HepG2 (cell line): ENCODE measurements at regions not wholly inside any gene's neighbourhood (a gene's known extent, or its start where the extent isn't known, plus 50 kb on each side); places are given as distances from the start of the nearest gene placed in this dataset.

Experiments used
- ATAC-seq: fragments of 200-7000 bp; cut with Tn5 transposase; 3 replicates; pipeline ENCODE4 v1.9.1; 2020; ENCODE audit warnings: mild to moderate bottlenecking, moderate library complexity
- BruUV-seq: library from RNA; stranded (reverse); fragments of 400-500 nt; replicated peaks from 2 replicates; lab custom pipeline; 2021; lab: Mats Ljungman, UMichigan
- CTCF ChIA-PET: fragments of 300-600 bp; formaldehyde crosslinking; extraction: SDS; loops from one replicate; lab custom pipeline; 2021; ENCODE audit warnings: low total read pairs, inconsistent platforms, low intra/inter-chr PET ratio; lab: Yijun Ruan, JAX
- POLR2A ChIA-PET: fragments of 350-600 bp; sonication (Branson Sonifier 250); formaldehyde crosslinking; loops from one replicate; lab custom pipeline; 2020; ENCODE audit warnings: antibody characterized with exemption, inconsistent platforms; lab: Yijun Ruan, JAX
- DNase-seq: peaks from one replicate; pipeline ENCODE4 v3.0.0-alpha.2; 2015; ENCODE audit warnings: low spot score
- FAIRE-seq: peaks from 3 replicates; lab custom pipeline; 2011; peaks lifted over from hg19 to GRCh38; lab: Jason Lieb, UNC
- H2AFZ ChIP-seq: one replicate; pipeline ENCODE4 v1.6.1; 2011; ENCODE audit warnings: low read length, inconsistent platforms
- H3K27ac ChIP-seq: fragments of 300-600 bp; 3 replicates; pipeline ENCODE4 v1.8.0; 2011; ENCODE audit warnings: mixed run types, mild to moderate bottlenecking, mixed read lengths, low read length, inconsistent platforms; ENCODE audit not compliant: insufficient read depth; ENCODE audit errors: extremely low read length
- H3K27me3 ChIP-seq, 2 experiments: fragments of 200-600 bp in 1 of 2; 2 replicates in 1 of 2; 3 replicates in 1 of 2; pipeline versions ENCODE4 v1.6.0 to v1.8.0; 2011; ENCODE audit warnings: low read length in 2 of 2, mild to moderate bottlenecking in 2 of 2, moderate library complexity in 2 of 2, inconsistent platforms in 1 of 2; ENCODE audit not compliant: insufficient read depth in 2 of 2, control insufficient read depth in 1 of 2
- H3K36me3 ChIP-seq, 2 experiments: fragments of 200-600 bp in 1 of 2; replicated peaks in 1 of 2; 2 replicates in 1 of 2; 3 replicates in 1 of 2; pipeline versions ENCODE4 v1.5.1 to v1.8.0; 2011; ENCODE audit warnings: low read length in 2 of 2, inconsistent platforms in 1 of 2; ENCODE audit not compliant: insufficient read depth in 2 of 2, control insufficient read depth in 1 of 2
- H3K4me1 ChIP-seq: 2 replicates; pipeline ENCODE4 v1.5.1; 2012; ENCODE audit warnings: low read length, inconsistent platforms; ENCODE audit not compliant: insufficient read depth
- H3K4me2 ChIP-seq: 2 replicates; pipeline ENCODE4 v1.6.0; 2011; ENCODE audit warnings: low read depth, low read length, inconsistent platforms
- H3K4me3 ChIP-seq, 3 experiments: fragments of 200-600 bp in 1 of 3; sonication (generic), shearing (Covaris generic) in 1 of 3; replicated peaks in 1 of 3; 2 replicates each; pipeline ENCODE4 v1.5.1; 2011 to 2016; ENCODE audit warnings: low read length in 3 of 3, inconsistent platforms in 2 of 3, low read depth in 2 of 3, mild to moderate bottlenecking in 2 of 3, control low read depth in 1 of 3, mixed read lengths in 1 of 3; ENCODE audit not compliant: insufficient read depth in 1 of 3
- H3K79me2 ChIP-seq: one replicate; pipeline ENCODE4 v1.6.1; 2011; ENCODE audit warnings: low read length, inconsistent platforms; ENCODE audit not compliant: insufficient read depth
- H3K9ac ChIP-seq: 2 replicates; pipeline ENCODE4 v1.6.0; 2011; ENCODE audit warnings: mild to moderate bottlenecking, low read depth, low read length, inconsistent platforms; ENCODE audit not compliant: insufficient read depth
- H3K9me3 ChIP-seq: 2 replicates; pipeline ENCODE4 v1.5.1; 2012; ENCODE audit warnings: mild to moderate bottlenecking, low read length
- H4K20me1 ChIP-seq: 2 replicates; pipeline ENCODE4 v1.6.0; 2011; ENCODE audit warnings: inconsistent platforms, mild to moderate bottlenecking, low read length, moderate library complexity; ENCODE audit not compliant: insufficient read depth
- AGO2 ChIP-seq: fragments of 200-400 bp; formaldehyde crosslinking; optimal IDR thresholded peaks from 2 replicates; pipeline ENCODE3; 2017; ENCODE audit warnings: mild to moderate bottlenecking, low read depth, low read length, moderate library complexity
- HNRNPH1 ChIP-seq: fragments of 200-400 bp; formaldehyde crosslinking; optimal IDR thresholded peaks from 2 replicates; pipeline ENCODE3; 2017; ENCODE audit warnings: mild to moderate bottlenecking, low read depth, low read length
- KDM4B ChIP-seq: sonication (generic); formaldehyde crosslinking; IDR thresholded peaks from 2 replicates; pipeline ENCODE4 v1.4.0; 2020; ENCODE audit warnings: missing genetic modification reagents
- MBNL3 ChIP-seq: fragments of 250-450 bp; sonication (Bioruptor Pico); conservative IDR thresholded peaks from 2 replicates; pipeline ENCODE4 v1.8.0; 2022; ENCODE audit warnings: mild to moderate bottlenecking, inconsistent platforms
- NR3C1 ChIP-seq: sonication (generic); formaldehyde crosslinking; IDR thresholded peaks from 2 replicates; pipeline ENCODE4 v1.4.0; 2020; ENCODE audit warnings: missing genetic modification reagents
- NRL ChIP-seq: sonication (generic); formaldehyde crosslinking; IDR thresholded peaks from 2 replicates; pipeline ENCODE4 v1.5.0; 2020; ENCODE audit warnings: missing genetic modification reagents, mild to moderate bottlenecking, moderate library complexity, borderline replicate concordance
- SSRP1 ChIP-seq: IDR thresholded peaks from 2 replicates; pipeline ENCODE4 v1.6.1; 2016; ENCODE audit warnings: control low read depth
- ZNF17 ChIP-seq: sonication (generic); formaldehyde crosslinking; IDR thresholded peaks from 2 replicates; pipeline ENCODE4 v1.5.0; 2020; ENCODE audit warnings: mild to moderate bottlenecking, missing genetic modification reagents
- ZNF263 ChIP-seq: sonication (generic); formaldehyde crosslinking; IDR thresholded peaks from 2 replicates; pipeline ENCODE4 v1.4.0; 2020; ENCODE audit warnings: missing genetic modification reagents
- WGBS: methylation state at CpG from one replicate; pipeline ENCODE4 v1.1.6; 2017; ENCODE audit warnings: low lambda C conversion rate; 5-methylcytosine and 5-hydroxymethylcytosine counted together
- in situ Hi-C: cut with HindIII; loops from 2 replicates; pipeline ENCODE4 v1.10.0; 2017; ENCODE audit warnings: low pct_unique_long_range_greater_than_20kb; ENCODE audit not compliant: extremely low pct_ligation_motif_present
- intact Hi-C: fragments of 100-400 bp; cut with micrococcal nuclease; formaldehyde crosslinking; loops from one replicate; pipeline ENCODE4 v1.10.0; 2022; ENCODE audit not compliant: unreplicated experiment
- TF ChIP-seq, protein P1 (sequence below): sonication (generic); formaldehyde crosslinking; IDR thresholded peaks from 2 replicates; pipeline ENCODE4 v1.4.0; 2020; ENCODE audit warnings: missing genetic modification reagents
- TF ChIP-seq, protein P2 (sequence below): sonication (generic); formaldehyde crosslinking; IDR thresholded peaks from 2 replicates; pipeline ENCODE4 v1.5.1; 2020; ENCODE audit warnings: missing genetic modification reagents, mild to moderate bottlenecking, borderline replicate concordance

GRCh38 chr2:183390109-183390508 is 265.9 kb downstream of the NUP35 start:
- 0% methylated on average over 1 of the region's 4 CpGs for WGBS
- DNase-seq (no peak), ATAC-seq (no peak; the same call in 2 of the 3 replicates), FAIRE-seq (no peak)
- intact Hi-C loops, result no loop called here
- BruUV-seq, result no TSS peak
- H4K20me1 ChIP-seq, result no peaks in the 10 kb centered on the region
- H3K9me3 ChIP-seq, result peaks cover 32% of the 10 kb centered on the region
- H3K27ac ChIP-seq, result no peak overlapping the region
- no peaks in the 10 kb centered on the region for H3K4me1 ChIP-seq
- H3K27me3 ChIP-seq, result no peaks in the 10 kb centered on the region
- in situ Hi-C loops, result no loop called here
- H3K79me2 ChIP-seq, result no peaks in the 10 kb centered on the region
- POLR2A ChIA-PET, result no interaction called here
- TF ChIP-seq KDM4B (CRISPR knock-in tag) (no peak), NR3C1 (CRISPR knock-in tag) (no peak), AGO2 (no peak), MBNL3 (CRISPR knock-in tag) (no peak), NRL (no peak), SSRP1 (CRISPR knock-in tag) (no peak), ZNF263 (CRISPR knock-in tag) (no peak), ZNF17 (CRISPR knock-in tag) (no peak), HNRNPH1 (no peak)
- TF ChIP-seq, protein P1, sequence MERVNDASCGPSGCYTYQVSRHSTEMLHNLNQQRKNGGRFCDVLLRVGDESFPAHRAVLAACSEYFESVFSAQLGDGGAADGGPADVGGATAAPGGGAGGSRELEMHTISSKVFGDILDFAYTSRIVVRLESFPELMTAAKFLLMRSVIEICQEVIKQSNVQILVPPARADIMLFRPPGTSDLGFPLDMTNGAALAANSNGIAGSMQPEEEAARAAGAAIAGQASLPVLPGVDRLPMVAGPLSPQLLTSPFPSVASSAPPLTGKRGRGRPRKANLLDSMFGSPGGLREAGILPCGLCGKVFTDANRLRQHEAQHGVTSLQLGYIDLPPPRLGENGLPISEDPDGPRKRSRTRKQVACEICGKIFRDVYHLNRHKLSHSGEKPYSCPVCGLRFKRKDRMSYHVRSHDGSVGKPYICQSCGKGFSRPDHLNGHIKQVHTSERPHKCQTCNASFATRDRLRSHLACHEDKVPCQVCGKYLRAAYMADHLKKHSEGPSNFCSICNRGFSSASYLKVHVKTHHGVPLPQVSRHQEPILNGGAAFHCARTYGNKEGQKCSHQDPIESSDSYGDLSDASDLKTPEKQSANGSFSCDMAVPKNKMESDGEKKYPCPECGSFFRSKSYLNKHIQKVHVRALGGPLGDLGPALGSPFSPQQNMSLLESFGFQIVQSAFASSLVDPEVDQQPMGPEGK (CRISPR knock-in tag), result no peak
- TF ChIP-seq, protein P2, sequence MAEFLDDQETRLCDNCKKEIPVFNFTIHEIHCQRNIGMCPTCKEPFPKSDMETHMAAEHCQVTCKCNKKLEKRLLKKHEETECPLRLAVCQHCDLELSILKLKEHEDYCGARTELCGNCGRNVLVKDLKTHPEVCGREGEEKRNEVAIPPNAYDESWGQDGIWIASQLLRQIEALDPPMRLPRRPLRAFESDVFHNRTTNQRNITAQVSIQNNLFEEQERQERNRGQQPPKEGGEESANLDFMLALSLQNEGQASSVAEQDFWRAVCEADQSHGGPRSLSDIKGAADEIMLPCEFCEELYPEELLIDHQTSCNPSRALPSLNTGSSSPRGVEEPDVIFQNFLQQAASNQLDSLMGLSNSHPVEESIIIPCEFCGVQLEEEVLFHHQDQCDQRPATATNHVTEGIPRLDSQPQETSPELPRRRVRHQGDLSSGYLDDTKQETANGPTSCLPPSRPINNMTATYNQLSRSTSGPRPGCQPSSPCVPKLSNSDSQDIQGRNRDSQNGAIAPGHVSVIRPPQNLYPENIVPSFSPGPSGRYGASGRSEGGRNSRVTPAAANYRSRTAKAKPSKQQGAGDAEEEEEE (CRISPR knock-in tag), result no peak
- H3K36me3 ChIP-seq, result no peaks in the 10 kb centered on the region
- H3K9ac ChIP-seq, result no peak overlapping the region
- CTCF ChIA-PET, result no interaction called here
- H3K4me3 ChIP-seq, result no peak overlapping the region
- H3K4me2 ChIP-seq, result no peak overlapping the region
- no peak overlapping the region for H2AFZ ChIP-seq
